ENCODE measurements at regions not wholly inside any gene's neighbourhood (a gene's known extent, or its start where the extent isn't known, plus 50 kb on each side); places are given as distances from the start of the nearest gene placed in this dataset.

DNA sequence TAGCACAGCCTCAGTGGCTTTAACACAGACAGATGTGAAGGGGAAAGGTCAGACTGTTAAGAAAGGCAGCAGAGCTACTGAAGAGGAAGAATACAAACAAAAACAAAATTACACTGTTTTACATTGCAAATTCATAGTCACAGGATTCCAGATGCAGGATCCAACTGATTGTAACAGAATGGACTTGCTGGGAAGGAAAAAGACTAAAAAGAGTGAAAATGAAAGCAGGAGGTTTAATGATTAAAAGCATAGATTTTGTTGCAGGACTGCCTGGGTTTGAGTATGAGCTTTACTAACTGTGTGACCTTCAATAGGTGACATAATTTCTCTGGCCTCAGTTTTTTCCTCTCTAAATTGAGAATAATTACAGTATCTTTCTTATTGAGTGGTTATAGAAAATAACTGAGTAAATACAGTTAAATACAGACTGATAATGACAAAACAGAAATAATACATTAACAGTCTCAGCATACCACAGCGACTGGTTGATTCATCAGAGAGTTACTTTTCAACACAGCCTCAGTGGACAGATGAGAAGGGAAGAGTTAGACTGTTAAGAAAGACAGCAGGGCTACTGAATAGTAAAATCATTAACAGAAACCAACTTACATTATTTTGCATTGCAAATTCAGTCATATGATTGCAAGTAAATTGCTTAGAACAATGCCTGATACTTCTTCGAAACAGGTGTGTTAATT is 704.2 kb upstream of the TENM4 start:
- no peak for DNase-seq (ENCODE audit: low spot score)

DNA sequence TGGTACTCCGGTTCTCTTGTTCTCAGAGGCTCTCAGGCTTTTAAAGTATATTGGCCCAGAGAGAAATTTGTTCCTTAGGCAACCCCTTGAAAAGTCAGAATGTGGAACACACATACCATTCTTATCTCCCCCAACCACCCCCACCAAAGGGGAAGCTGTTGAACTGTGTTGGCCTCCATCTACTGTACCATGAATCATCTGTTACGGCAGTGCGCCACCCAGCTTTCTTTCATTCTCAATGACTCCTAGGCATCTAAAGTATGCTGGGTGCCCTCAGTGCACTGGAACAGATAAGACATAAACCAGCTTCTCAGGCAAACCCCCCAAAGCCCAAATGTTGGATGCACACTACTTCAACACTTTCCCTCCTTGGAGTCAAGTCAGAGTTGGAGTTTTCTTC is 696.2 kb upstream of the TENM4 start:
- DNase-seq (ENCODE audit: low spot score): no peak

GRCh38 chr11:80129396-80129795 is 688.6 kb upstream of the TENM4 start:
- DNase-seq (ENCODE audit: low spot score): no peak

- DNase-seq (ENCODE audit: low spot score): no peak
These were observed 681.4 kb upstream of the TENM4 start for GRCh38 chr11:80122211-80122610.

GRCh38 chr11:80118073-80118472 is 677.2 kb upstream of the TENM4 start:
- DNase-seq (ENCODE audit: low spot score): no peak

- DNase-seq (ENCODE audit: low spot score): no peak
These were observed 676.0 kb upstream of the TENM4 start for GRCh38 chr11:80116796-80117195.

GRCh38 chr11:80109652-80110051 is 668.8 kb upstream of the TENM4 start:
- no peak for DNase-seq (ENCODE audit: low spot score)

- no peak for DNase-seq (ENCODE audit: low spot score)
These were observed 668.2 kb upstream of the TENM4 start for GRCh38 chr11:80109031-80109430.

- no peak for DNase-seq (ENCODE audit: low spot score)
These were observed 666.6 kb upstream of the TENM4 start for GRCh38 chr11:80107415-80107814.

DNA sequence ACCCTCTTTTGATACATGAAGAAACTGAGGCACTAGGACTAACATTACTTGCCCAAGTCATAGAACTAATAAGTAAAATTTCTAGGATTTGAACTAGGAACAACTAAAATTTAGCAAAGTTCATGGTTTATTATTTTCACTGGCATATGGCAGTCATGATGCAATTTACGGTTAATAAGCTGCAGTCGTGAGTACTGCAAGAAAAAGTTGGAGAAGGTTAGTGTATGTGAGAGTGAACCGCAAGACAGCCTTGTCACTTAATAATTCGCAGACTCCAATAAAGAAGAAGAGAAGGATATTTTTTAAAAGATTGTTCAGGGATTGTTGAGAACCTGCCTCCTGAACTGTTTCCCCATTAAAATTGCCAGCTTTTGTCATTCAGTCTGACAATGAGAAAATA is 663.4 kb upstream of the TENM4 start:
- DNase-seq (ENCODE audit: low spot score): no peak

GRCh38 chr11:80103142-80103859 is 662.5 kb upstream of the TENM4 start:
- DNase-seq (ENCODE audit: low spot score): no peak

GRCh38 chr11:80097146-80097545 is 656.3 kb upstream of the TENM4 start:
- no peak for DNase-seq (ENCODE audit: low spot score)

DNA sequence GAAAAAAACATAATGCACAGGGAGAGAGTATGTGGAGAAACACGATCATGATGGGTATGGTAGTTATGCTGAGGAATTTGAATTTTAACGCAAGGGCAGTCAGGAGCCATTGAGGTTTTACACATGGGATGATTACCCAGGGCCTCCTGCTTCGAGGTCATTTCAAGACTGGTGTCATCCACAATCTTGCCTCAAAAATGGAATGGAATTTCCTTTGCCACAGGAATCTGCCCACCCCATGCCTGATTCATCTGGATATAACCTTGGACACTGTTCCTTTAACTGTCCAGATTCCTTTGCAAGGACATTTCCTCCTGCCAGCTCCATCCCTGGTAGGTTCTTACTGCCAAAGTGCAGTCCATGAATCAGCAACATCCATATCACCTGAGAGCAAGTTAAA is 655.9 kb upstream of the TENM4 start:
- DNase-seq (ENCODE audit: low spot score): no peak

DNA sequence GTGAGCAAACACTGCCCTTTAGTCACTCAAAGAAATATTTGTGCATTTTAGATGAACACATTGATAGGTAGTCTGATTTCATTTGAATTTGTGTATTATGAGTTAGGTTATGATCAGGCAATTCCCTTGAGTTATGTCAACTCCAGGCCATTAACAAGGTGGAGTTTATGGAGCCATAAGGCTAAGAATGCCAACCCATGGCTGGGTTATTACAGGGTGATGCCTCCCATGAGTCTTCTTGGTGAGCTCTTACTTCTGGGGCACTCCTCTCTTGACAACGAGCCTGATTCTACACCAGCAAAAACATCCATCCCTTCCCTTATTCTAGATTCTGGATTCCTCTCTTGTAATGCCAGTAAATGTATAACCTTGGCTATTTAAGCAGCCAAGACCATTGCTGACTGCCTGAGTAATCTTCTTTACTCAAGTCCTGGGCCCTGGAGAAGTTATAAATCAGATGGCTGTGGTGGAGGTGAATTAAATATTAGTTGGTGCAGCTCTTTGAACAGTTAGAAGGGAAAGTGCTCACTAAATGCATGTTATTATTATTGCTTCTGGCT is 645.7 kb upstream of the TENM4 start:
- DNase-seq (ENCODE audit: low spot score): no peak

DNA sequence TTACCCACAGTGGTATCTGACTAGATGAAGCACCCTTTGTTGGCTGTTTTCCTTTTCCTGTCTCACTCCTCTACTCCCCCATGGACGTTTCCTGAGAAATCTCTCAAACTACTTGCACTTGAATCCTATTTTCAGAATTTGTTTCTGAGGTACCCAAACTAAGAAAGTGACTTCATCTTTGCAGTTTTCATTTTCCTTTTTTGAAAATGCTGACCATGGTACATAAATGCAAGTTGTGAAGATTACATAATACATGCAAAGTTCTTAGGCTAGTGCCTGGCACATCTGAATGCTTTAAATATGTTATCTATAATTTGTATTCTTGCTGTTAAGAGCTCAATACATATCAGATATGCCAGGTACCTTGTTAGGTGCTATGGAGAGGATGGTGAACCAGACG is 644.7 kb upstream of the TENM4 start:
- DNase-seq (ENCODE audit: low spot score): no peak

DNA sequence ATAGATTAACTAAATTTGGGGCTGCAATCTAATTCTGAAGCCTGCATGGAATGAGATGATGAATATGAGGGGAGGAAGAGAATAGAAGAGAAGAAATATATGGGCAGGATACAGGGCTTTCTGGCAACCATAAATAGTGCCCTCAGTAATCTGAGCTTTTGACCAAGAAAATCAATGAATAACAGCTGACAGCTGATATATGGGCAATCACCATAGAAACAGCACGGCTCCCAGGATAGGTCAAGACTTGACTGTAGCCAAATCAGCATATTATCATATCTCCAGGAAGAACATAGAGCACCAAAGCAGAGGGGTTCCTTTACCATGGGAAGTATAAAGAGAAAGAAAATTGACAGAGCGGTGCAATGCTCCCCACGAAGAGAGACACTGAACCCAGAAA is 643.8 kb upstream of the TENM4 start:
- DNase-seq (ENCODE audit: low spot score): no peak

DNA sequence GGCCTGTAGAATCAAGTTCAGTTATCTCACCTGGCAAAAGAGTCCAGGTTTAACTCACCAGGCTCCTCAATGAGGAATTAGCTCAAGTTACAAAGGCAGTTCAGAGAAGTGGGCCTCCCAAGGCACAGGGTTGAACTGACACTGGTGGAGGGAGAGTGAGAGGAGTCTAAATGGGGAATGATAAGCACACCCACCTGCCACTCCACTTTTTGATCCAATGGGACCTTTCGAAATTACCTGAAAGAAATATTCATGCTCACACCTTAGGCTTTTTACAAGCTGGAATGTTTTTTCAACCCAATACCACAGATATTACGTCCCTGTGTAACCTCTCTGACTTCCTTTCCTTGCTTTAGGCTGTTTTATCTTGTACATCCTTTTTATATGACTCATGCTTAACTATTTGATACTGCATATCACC is 642.7 kb upstream of the TENM4 start:
- DNase-seq (ENCODE audit: low spot score): no peak

- DNase-seq (ENCODE audit: low spot score): no peak
These were observed 641.6 kb upstream of the TENM4 start for GRCh38 chr11:80082406-80082805.

DNA sequence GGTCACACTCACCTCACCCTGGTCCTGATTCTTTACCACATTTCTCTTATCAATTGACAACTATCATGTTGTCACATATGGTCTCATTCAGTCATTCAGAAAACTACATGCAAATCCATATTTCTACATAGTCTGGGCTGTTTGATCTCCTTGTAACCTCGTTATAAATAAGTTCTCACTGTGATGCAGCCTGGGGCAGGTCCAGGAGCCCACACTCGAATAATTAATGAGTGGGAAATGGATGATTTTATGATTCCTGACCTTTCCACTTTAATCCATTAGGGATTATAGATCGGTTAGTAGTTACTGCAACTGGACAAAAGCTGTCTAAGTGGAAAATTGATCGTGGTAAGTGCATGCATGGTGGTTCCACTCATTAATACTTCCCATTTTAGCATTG is 636.3 kb upstream of the TENM4 start:
- DNase-seq (ENCODE audit: low spot score): no peak

DNA sequence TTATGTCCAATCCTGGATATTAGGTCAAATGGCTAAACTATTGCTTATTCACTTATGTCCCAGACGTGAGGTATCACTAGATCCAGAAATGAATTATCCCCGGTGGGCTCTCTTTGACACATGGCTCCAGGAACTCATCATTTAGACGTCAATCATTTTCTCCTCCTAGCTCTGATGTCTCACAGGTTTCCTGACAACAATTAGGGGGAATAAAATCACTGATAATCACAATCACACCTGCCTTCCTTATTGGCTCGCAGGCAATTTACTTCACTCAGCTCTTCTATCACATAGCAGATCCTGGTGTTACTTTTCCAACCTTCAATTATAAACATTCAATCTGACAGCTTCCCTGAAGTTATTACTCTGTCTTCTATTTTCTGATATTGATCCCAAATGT is 634.0 kb upstream of the TENM4 start:
- DNase-seq (ENCODE audit: low spot score): no peak

DNA sequence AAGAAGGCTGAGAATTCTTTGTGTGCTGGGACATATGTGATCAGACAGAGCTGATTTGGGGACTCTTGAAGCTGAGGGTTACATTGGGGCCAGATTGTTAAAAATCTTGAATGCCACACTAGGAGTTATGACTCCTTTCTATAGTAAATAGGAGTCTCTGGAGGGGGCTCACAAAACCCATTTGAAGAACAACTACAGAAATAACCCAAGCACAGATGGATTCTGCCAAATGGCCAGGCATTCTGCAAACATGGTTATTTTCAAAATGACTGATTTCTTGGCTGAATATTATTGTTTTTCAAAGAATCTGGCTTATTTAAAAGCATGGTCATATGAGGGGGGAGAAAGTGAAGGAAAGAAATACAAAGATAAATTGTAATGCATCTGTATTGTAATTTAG is 625.5 kb upstream of the TENM4 start:
- no peak for DNase-seq (ENCODE audit: low spot score)

GRCh38 chr11:80065086-80065485 is 624.3 kb upstream of the TENM4 start:
- DNase-seq (ENCODE audit: low spot score): no peak

DNA sequence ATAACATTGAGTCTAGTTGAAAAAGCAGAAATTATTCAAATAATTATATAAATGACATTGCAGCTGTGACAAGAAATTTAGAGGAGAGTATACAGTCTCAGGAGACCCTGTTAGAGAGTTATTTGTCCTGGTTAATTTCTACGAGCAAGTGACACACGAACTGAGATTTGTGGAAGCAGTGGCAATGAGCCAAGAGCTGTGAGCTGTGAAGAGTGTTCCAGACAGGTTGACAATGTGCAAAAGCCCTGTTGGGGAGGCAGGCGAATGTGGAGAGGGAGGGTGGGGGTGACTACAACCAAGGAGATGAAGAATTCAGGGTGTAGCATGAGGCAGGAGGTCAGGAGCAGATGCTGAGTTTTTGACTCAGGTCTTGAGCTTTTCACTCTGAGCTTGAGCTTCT is 620.2 kb upstream of the TENM4 start:
- DNase-seq (ENCODE audit: low spot score): no peak

Data from putamen (tissue), 1 donor.